ENCODE measurements at regions not wholly inside any gene's neighbourhood (a gene's known extent, or its start where the extent isn't known, plus 50 kb on each side); places are given as distances from the start of the nearest gene placed in this dataset.

DNA sequence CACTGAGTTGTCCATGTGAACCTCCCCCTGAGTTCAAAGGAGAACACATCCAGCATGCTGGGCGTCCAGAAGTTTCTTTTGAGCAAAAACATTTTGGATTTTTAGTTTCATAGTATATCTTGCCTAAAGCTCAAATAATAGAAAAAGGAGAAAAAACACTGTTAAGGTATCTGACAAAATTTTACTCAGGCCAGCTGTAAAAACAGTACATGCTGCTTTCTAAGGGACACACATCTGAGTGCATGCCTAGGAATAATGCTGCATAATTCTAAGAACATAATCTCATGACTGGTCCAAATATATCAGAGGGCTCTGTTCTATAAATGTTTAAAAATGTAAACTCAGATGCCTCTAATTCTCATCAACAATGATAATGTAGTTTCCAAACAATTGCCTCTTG lies 561.3 kb upstream of the INTU start:
- Histone ChIP-seq H3K79me2 (ENCODE audit: insufficient read depth, low read length) (no peaks in the 10 kb centered on the region), H3K4me3 (replicated peaks in 1 of 3; ENCODE audit: insufficient read depth in 1 of 3, low read depth in 2 of 3, low read length in 3 of 3) (no peak overlapping the region), H2AFZ (ENCODE audit: low read length) (no peak overlapping the region), H3K9ac (ENCODE audit: insufficient read depth, low read depth, low read length) (no peak overlapping the region), H3K27me3 (ENCODE audit: control insufficient read depth in 1 of 2, insufficient read depth in 2 of 2, low read length in 2 of 2) (no peaks in the 10 kb centered on the region), H3K9me3 (ENCODE audit: low read length) (no peaks in the 10 kb centered on the region), H3K27ac (ENCODE audit: extremely low read length, insufficient read depth, low read length) (no peak overlapping the region), H4K20me1 (ENCODE audit: insufficient read depth, low read length) (no peaks in the 10 kb centered on the region), H3K36me3 (replicated peaks in 1 of 2; ENCODE audit: control insufficient read depth in 1 of 2, insufficient read depth in 2 of 2, low read length in 2 of 2) (no peaks in the 10 kb centered on the region), H3K4me2 (ENCODE audit: low read depth, low read length) (no peak overlapping the region), H3K4me1 (ENCODE audit: insufficient read depth, low read length) (no peaks in the 10 kb centered on the region)
- ATAC-seq (no peak), DNase-seq (ENCODE audit: low spot score) (no peak), FAIRE-seq (no peak)
- POLR2A ChIA-PET: no interaction called here
- no TSS peak for BruUV-seq (replicated peaks)
- TF ChIP-seq ZNF580 (CRISPR knock-in tag; IDR thresholded peaks at IDR 0.05; ENCODE audit: borderline replicate concordance, low read depth) (no peak), CENPBD1 (CRISPR knock-in tag; IDR thresholded peaks at IDR 0.05; ENCODE audit: borderline replicate concordance, low read depth) (no peak)
- WGBS (ENCODE audit: low lambda C conversion rate): 0% methylated on average over 1 of the region's 1 CpG
- intact Hi-C loops (cut with micrococcal nuclease; ENCODE audit: unreplicated experiment) (no loop called here), in situ Hi-C loops (cut with HindIII; ENCODE audit: extremely low pct_ligation_motif_present, low pct_unique_long_range_greater_than_20kb) (no loop called here)
- CTCF ChIA-PET (ENCODE audit: low intra/inter-chr PET ratio, low total read pairs): no interaction called here

- no peak for TF ChIP-seq ZNF337 (CRISPR knock-in tag; IDR thresholded peaks at IDR 0.05; ENCODE audit: borderline replicate concordance, low read depth)
- no peak for TF ChIP-seq ZNF326 (CRISPR knock-in tag; IDR thresholded peaks at IDR 0.05; ENCODE audit: borderline replicate concordance)
- TF ChIP-seq DMAP1 (CRISPR knock-in tag; IDR thresholded peaks at IDR 0.05): no peak
- TF ChIP-seq CCDC6 (CRISPR knock-in tag; IDR thresholded peaks at IDR 0.05): no peak
- TF ChIP-seq ZNF552 (CRISPR knock-in tag; IDR thresholded peaks at IDR 0.05; ENCODE audit: borderline replicate concordance): no peak
- TF ChIP-seq CBFB (CRISPR knock-in tag; IDR thresholded peaks at IDR 0.05): no peak
- TF ChIP-seq NFRKB (IDR thresholded peaks at IDR 0.05): no peak
- TF ChIP-seq ZNF546 (CRISPR knock-in tag; conservative IDR thresholded peaks at IDR 0.05): no peak
- no peak for TF ChIP-seq SAP130 (CRISPR knock-in tag; IDR thresholded peaks at IDR 0.05; ENCODE audit: low read depth)
- TF ChIP-seq ZNF660 (CRISPR knock-in tag; IDR thresholded peaks at IDR 0.05; ENCODE audit: borderline replicate concordance, low read depth): no peak
- TF ChIP-seq TOPORS (CRISPR knock-in tag; IDR thresholded peaks at IDR 0.05): no peak
- TF ChIP-seq ZNF263 (CRISPR knock-in tag; IDR thresholded peaks at IDR 0.05): no peak
- no peak for TF ChIP-seq MEIS1 (CRISPR knock-in tag; IDR thresholded peaks at IDR 0.05; ENCODE audit: borderline replicate concordance)
- no peak for TF ChIP-seq ZNF10 (CRISPR knock-in tag; IDR thresholded peaks at IDR 0.05; ENCODE audit: borderline replicate concordance, low read depth)
- TF ChIP-seq, protein P1, sequence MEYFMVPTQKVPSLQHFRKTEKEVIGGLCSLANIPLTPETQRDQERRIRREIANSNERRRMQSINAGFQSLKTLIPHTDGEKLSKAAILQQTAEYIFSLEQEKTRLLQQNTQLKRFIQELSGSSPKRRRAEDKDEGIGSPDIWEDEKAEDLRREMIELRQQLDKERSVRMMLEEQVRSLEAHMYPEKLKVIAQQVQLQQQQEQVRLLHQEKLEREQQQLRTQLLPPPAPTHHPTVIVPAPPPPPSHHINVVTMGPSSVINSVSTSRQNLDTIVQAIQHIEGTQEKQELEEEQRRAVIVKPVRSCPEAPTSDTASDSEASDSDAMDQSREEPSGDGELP (IDR thresholded peaks at IDR 0.05; ENCODE audit: borderline replicate concordance, low read depth): no peak
- no peak for TF ChIP-seq ZBTB26 (CRISPR knock-in tag; IDR thresholded peaks at IDR 0.05; ENCODE audit: borderline replicate concordance)
- H3K27ac ChIP-seq (ENCODE audit: extremely low read length, insufficient read depth, low read length): no peak overlapping the region
- intact Hi-C loops (cut with micrococcal nuclease; ENCODE audit: unreplicated experiment) (no loop called here), in situ Hi-C loops (cut with HindIII; ENCODE audit: extremely low pct_ligation_motif_present, low pct_unique_long_range_greater_than_20kb) (no loop called here)
- ATAC-seq (no peak), DNase-seq (ENCODE audit: low spot score) (no peak), FAIRE-seq (no peak)
- no peak overlapping the region for H2AFZ ChIP-seq (ENCODE audit: low read length)
- ChIA-PET POLR2A (no interaction called here), CTCF (ENCODE audit: low intra/inter-chr PET ratio, low total read pairs) (no interaction called here)
- H3K9me3 ChIP-seq (ENCODE audit: low read length): no peaks in the 10 kb centered on the region
- H3K36me3 ChIP-seq (replicated peaks in 1 of 2; ENCODE audit: control insufficient read depth in 1 of 2, insufficient read depth in 2 of 2, low read length in 2 of 2): no peaks in the 10 kb centered on the region
- no TSS peak for BruUV-seq (replicated peaks)
- no peaks in the 10 kb centered on the region for H4K20me1 ChIP-seq (ENCODE audit: insufficient read depth, low read length)
- H3K4me3 ChIP-seq (replicated peaks in 1 of 3; ENCODE audit: insufficient read depth in 1 of 3, low read depth in 2 of 3, low read length in 3 of 3): no peak overlapping the region
- no peaks in the 10 kb centered on the region for H3K4me1 ChIP-seq (ENCODE audit: insufficient read depth, low read length)
- 28% methylated on average over 5 of the region's 5 CpGs for WGBS (ENCODE audit: low lambda C conversion rate)
- no peaks in the 10 kb centered on the region for H3K79me2 ChIP-seq (ENCODE audit: insufficient read depth, low read length)
- no peak overlapping the region for H3K9ac ChIP-seq (ENCODE audit: insufficient read depth, low read depth, low read length)
- H3K27me3 ChIP-seq (ENCODE audit: control insufficient read depth in 1 of 2, insufficient read depth in 2 of 2, low read length in 2 of 2): no peaks in the 10 kb centered on the region
- H3K4me2 ChIP-seq (ENCODE audit: low read depth, low read length): no peak overlapping the region
Measured at GRCh38 chr4:127080141-127080540, 552.6 kb upstream of the INTU start.
